ENCODE measurements at regions not wholly inside any gene's neighbourhood (a gene's known extent, or its start where the extent isn't known, plus 50 kb on each side); places are given as distances from the start of the nearest gene placed in this dataset.

DNA sequence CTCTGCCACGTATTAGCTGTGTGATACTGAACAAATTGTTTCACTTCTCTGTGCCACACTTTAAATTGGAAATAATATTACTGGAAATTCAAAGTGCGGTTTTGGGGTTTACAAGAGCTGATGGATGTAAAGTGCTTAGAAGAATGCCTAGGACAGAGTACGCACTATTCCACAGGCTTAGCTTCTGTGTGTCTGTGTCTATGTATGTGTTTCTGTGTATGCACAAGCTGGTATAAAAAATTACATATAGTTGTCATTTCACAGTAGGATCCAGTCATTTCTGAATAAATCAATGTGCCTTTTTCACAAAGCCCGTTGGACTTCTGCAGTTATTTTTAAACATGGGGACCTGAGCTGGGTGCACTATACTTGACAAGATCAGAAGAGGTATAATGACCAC, 370.4 kb downstream of the TUSC7 start:
- no peak for TF ChIP-seq GATA2 (IDR thresholded peaks at IDR 0.05; ENCODE audit: low read depth, low read length)
- no peak for TF ChIP-seq GATA3 (IDR thresholded peaks at IDR 0.05; ENCODE audit: low read depth, low read length)

DNA sequence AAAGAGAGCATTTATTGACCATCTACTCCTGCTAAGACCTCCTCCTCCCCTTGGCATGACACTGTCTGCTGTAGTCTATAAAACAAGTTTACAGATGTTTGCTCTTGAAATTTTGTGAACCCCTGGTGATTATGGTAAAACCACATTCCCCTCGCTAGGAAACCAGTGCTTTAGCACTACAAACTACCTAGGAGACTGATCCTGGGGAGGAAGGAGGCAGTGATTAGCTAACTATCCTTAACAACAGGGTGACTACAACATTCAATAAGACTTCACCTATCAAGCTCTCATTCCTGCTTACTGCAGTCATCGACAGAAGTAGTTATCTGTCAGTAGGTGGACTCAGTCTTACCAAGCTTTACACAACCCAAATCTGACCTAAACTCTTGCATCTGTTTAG, 371.3 kb downstream of the TUSC7 start:
- TF ChIP-seq GATA2 (IDR thresholded peaks at IDR 0.05; ENCODE audit: low read depth, low read length) (no peak), GATA3 (IDR thresholded peaks at IDR 0.05; ENCODE audit: low read depth, low read length) (no peak)

DNA sequence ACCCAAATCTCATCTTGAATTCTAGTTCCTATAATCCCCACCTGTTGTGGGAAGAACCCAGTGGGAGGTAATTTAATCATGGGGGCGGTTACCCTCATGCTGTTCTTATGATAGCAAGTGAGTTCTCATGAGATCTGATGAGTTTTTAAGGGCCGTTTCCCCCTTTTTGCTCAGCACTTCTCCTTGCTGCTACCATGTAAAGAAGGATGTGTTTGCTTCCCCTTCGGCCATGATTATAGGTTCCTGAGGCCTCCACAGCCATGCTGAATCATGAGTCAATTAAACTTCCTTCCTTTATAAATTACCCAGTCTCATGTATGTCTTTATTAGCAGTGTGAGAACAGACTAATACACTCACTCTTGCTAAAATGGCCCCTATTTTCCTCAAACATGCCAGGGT, 374.7 kb downstream of the TUSC7 start:
- TF ChIP-seq GATA2 (IDR thresholded peaks at IDR 0.05; ENCODE audit: low read depth, low read length): no peak
- no peak for TF ChIP-seq GATA3 (IDR thresholded peaks at IDR 0.05; ENCODE audit: low read depth, low read length)

DNA sequence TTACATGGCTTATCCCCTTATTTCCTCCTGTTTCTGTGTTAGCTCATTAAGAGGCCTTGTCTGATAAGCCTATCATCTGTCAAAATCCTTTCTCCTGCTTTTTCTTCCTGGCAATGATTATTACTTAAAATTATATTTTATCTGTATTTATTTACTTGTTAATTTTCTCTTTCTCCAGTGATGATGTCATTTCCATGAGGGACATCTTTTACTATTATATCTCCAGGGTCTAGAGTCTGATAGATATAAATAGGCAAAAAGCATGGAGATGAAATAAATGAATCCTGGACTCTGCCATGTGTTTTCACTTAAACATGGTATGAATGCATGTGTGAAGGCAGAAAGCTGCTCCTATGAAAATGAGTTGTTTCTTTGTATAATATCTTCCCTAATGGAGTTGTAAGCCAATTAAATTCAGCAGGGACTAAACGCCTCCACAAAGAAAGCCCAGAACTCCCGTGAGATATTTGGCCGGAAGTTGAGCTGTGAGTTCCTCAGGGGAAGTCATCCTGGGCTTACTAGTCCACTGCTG, 375.2 kb downstream of the TUSC7 start:
- no peak for TF ChIP-seq GATA2 (IDR thresholded peaks at IDR 0.05; ENCODE audit: low read depth, low read length)
- TF ChIP-seq GATA3 (IDR thresholded peaks at IDR 0.05; ENCODE audit: low read depth, low read length): no peak; the same call in 1 of the 2 replicates

DNA sequence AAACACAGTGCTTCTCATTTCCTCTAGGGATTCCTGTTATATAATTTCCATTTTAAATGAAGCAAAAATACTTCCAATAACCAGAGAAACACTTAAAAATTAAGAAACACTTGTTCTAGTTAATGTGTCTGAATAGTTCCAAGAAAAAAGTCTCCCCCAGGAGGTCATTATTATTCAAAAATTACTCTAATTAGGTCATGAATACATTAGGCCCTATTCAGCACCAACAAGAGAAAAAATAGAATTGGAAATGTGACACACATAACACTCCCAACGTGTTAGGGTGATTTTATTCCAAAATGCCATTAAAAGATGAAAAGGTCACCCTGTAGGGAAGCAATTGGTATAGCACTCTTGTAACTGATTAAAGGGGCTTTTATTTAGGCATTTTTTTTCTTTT, 382.1 kb downstream of the TUSC7 start:
- no peak for TF ChIP-seq GATA3 (IDR thresholded peaks at IDR 0.05; ENCODE audit: low read depth, low read length)
- no peak for TF ChIP-seq GATA2 (IDR thresholded peaks at IDR 0.05; ENCODE audit: low read depth, low read length)

DNA sequence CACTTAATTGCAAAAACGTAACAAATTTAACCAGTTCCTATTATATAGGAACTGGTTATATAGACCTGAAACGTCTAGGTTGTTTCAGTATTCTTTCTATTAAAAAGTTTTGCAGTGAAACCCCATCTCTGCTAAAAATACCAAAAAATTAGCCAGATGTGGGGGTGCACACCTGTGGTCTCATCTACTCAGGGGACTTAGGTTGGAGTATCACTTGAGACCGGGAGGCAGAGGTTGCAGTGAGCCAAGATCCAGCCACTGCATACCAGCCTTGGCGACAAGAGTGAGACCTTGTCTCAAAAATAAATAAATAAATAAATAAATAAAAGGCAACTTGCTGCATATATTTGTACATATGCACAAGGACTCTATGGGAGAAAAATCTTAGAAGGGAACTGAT, 387.0 kb downstream of the TUSC7 start:
- TF ChIP-seq GATA2 (IDR thresholded peaks at IDR 0.05; ENCODE audit: low read depth, low read length): no peak

DNA sequence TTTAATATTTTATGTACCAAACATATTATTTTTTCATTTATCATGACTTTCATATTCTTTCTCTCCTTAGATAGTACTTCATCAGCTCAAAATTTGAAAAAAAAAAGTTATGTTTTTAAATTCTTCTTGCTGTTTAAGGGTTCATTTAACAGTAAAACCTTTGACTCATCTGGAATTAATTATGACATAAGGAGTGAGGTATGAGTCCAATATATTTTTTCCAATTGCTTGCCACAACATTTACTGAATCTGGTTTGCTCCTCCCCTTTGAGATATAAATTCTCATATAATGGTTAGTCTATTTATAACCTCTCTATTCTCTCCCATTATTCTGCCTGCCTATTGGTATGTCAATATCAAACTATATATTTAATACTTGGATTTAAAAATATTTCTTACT, 387.8 kb downstream of the TUSC7 start:
- TF ChIP-seq GATA3 (IDR thresholded peaks at IDR 0.05; ENCODE audit: low read depth, low read length) (no peak), GATA2 (IDR thresholded peaks at IDR 0.05; ENCODE audit: low read depth, low read length) (no peak)

DNA sequence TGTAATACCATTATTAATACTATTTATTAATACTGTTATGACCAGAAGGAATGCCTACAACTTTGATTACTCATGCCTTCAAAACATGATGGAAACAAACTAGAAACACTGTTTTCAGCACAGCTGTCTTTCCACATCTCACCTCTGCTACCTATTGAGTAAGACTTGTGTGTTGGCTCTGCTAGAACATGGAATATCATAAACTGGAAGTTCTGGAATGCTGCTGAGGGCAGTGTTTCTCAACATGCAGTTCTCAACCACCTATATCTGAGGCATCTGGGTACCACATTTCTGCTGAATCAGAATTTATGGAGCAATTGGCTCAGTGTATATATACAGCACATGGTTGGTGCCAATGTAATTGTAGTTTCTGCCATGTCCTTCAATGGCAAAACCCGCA, 392.1 kb downstream of the TUSC7 start:
- TF ChIP-seq GATA3 (IDR thresholded peaks at IDR 0.05; ENCODE audit: low read depth, low read length) (no peak), GATA2 (IDR thresholded peaks at IDR 0.05; ENCODE audit: low read depth, low read length) (no peak)

DNA sequence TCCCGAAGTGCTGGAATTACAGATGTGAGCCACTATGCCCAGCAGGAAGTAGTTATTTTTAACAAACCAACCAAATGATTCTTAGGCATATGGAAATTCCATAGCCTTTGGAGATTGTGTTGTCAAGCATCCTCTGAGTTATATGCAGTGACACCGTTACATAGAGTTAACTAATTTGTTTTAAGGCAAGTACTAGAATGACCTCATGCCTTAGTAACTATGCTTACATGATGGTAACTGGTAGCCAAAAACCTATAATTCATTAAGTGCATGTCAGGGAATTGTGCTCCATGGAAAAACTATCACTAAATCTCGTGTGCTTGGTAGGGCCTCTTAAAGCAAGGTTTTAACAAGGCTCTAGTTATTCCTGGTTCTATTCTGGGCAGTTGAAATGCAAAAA, 392.8 kb downstream of the TUSC7 start:
- TF ChIP-seq GATA2 (IDR thresholded peaks at IDR 0.05; ENCODE audit: low read depth, low read length) (no peak), GATA3 (IDR thresholded peaks at IDR 0.05; ENCODE audit: low read depth, low read length) (no peak)

DNA sequence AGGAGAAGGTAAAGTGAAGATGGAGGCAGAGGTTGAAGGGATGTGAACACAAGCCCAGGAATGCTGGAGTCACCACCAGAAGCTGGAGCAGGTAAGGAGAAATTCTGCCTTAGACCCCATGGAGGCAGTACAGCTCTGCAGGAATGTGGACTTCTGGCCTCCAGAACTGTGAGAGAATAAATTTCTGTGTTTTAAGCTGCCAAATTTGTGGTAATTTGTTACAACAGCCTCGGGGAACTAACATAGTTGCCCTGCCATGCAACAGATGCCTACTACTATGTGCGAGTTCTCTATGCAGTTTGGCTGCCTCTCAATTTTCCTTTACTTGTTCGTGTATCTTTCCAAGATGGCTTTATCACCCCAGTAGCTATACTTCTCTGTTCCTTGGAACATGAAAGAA, 394.1 kb downstream of the TUSC7 start:
- no peak for TF ChIP-seq GATA2 (IDR thresholded peaks at IDR 0.05; ENCODE audit: low read depth, low read length)
- no peak for TF ChIP-seq GATA3 (IDR thresholded peaks at IDR 0.05; ENCODE audit: low read depth, low read length)

DNA sequence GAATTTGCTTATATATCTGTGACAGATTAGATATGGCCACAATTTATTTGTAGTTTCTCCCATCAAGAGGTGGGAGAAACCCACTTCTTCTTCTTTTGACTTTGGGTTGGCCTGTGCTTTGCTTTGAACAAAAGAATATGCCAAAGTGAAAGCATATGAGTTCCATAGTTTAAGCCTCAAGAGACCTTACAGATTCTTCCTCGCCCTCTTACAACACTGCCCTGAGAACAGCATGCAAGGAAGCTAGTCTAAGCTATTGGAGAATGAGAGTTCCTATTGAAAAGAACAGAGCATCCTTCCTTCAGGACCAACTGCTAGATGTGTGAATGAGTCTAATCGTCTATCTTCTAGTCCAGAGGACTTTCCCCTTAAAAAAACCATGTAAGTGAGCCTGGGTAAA, 394.8 kb downstream of the TUSC7 start:
- TF ChIP-seq GATA2 (IDR thresholded peaks at IDR 0.05; ENCODE audit: low read depth, low read length) (no peak), GATA3 (IDR thresholded peaks at IDR 0.05; ENCODE audit: low read depth, low read length) (no peak)

DNA sequence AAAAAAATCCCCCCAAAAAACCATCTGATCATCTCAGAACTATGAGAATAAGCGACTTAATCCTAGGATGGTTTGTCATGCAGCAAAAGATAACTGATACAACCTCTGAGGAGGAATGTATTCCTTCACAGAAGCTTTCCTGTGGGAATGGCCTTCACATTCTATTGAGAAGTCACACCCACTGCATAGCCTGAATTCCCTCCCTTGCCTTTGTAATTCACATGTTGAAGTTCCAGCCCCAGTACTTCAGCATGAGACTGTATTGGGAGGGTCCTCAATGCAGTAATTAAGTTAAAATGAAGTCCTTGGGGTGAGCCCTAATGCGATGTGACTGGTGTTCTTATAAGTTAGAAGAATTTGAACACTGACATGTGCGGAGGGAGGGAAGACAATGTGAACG, 395.2 kb downstream of the TUSC7 start:
- TF ChIP-seq GATA3 (IDR thresholded peaks at IDR 0.05; ENCODE audit: low read depth, low read length): no peak
- TF ChIP-seq GATA2 (IDR thresholded peaks at IDR 0.05; ENCODE audit: low read depth, low read length): no peak

DNA sequence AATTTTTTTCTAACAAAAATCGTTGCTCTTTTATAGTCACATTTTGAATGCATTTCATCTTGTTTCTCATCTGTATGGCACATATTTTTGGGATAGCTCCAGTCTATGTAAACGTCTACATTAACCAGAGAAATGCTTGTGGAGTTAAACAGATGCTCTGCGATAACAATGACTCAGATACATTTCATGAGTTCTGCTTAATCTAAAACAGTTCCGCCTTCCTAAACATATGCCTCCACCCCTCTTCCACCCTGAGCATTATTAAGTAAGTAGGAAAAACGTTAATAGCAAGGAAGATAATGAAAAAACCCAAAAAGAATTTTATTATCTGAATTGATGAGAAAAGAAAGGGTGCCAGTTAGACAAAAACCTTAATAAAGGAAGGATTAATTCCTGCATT, 396.1 kb downstream of the TUSC7 start:
- TF ChIP-seq GATA2 (IDR thresholded peaks at IDR 0.05; ENCODE audit: low read depth, low read length): peak; percentile 72
- TF ChIP-seq GATA3 (IDR thresholded peaks at IDR 0.05; ENCODE audit: low read depth, low read length): peak; percentile 73

DNA sequence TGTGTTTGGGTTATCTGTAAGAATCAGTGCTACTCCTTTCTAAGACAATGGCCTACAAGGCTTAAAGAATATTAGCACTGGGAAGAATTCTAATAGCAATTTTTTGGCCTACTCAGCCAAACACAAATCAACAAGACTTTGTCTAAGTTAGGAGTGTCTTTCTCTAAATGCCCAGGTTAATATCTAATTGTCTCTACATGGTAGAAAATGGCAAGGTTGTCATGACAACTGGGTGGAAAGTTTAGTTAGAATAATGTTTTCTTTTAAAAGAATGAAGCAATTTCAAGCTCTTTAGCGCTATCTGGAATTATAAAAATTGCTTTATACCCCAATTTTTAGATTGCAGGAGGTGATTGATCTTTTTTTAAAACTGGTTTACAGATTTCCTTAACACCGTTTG, 396.8 kb downstream of the TUSC7 start:
- no peak for TF ChIP-seq GATA2 (IDR thresholded peaks at IDR 0.05; ENCODE audit: low read depth, low read length)
- no peak for TF ChIP-seq GATA3 (IDR thresholded peaks at IDR 0.05; ENCODE audit: low read depth, low read length)

DNA sequence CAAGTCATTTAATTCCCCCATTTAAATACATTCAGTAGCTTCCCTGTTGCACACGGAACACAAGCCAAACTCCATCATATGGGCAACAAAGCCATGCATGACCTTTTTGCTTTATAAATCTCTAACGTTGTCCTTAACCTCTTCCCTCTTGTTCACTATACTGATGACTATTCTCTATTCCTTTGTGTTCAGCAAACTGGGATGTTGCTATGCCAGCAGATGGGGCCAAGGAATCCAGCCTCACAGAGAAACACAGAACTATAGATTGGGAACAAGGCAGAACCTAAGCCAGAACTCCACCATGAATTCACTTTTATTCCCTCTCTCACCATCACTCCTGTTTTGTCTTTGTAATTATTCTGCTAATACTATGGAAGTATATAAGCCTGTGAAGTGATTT, 398.4 kb downstream of the TUSC7 start:
- TF ChIP-seq GATA2 (IDR thresholded peaks at IDR 0.05; ENCODE audit: low read depth, low read length): no peak
- TF ChIP-seq GATA3 (IDR thresholded peaks at IDR 0.05; ENCODE audit: low read depth, low read length): no peak

DNA sequence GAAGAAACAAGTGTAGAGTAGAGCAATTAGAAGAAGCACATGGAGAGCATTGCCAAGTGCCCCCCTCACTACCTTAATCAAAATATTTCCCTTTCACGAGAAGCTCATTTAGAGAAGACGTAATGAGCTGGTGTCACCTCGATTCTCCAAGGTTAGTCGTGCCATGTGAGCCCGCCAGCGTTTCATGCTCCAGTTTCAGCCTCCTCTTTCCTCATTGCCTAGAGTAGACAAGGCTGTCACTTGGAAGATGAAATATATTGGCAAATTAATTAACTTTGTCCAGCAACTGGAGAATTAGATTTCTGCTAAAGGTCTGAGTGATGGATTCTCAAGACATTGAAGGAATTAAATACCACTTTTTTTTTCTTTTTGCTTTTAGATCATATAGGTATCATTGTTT, 399.6 kb downstream of the TUSC7 start:
- TF ChIP-seq GATA3 (IDR thresholded peaks at IDR 0.05; ENCODE audit: low read depth, low read length) (no peak), GATA2 (IDR thresholded peaks at IDR 0.05; ENCODE audit: low read depth, low read length) (no peak)
